Parathyroid adenoma (tissue), 2 donors: ENCODE measurements at regions not wholly inside any gene's neighbourhood (a gene's known extent, or its start where the extent isn't known, plus 50 kb on each side); places are given as distances from the start of the nearest gene placed in this dataset.

Experiments used
- H2AFZ ChIP-seq: fragments of 300-600 bp; sonication (generic); one replicate; pipeline ENCODE4 v1.7.0; 2017; ENCODE audit warnings: antibody characterized with exemption, mild to moderate bottlenecking
- H3K27ac ChIP-seq: fragments of 300-600 bp; sonication (generic); one replicate; pipeline ENCODE4 v1.7.0; 2017
- H3K27me3 ChIP-seq: fragments of 300-600 bp; sonication (generic); one replicate; pipeline ENCODE4 v1.7.0; 2017; ENCODE audit warnings: low read length; ENCODE audit not compliant: control insufficient read depth, insufficient read depth
- H3K36me3 ChIP-seq: fragments of 300-600 bp; sonication (generic); one replicate; pipeline ENCODE4 v1.7.0; 2017; ENCODE audit warnings: low read length; ENCODE audit not compliant: control insufficient read depth, insufficient read depth
- H3K4me1 ChIP-seq: fragments of 300-600 bp; sonication (generic); one replicate; pipeline ENCODE4 v1.7.0; 2017; ENCODE audit warnings: control low read depth
- H3K4me2 ChIP-seq: fragments of 300-600 bp; sonication (generic); one replicate; pipeline ENCODE4 v1.7.0; 2017; ENCODE audit warnings: low read length
- H3K4me3 ChIP-seq: fragments of 300-600 bp; sonication (generic); one replicate; pipeline ENCODE4 v1.7.0; 2017; ENCODE audit warnings: low read depth, low read length
- H3K79me2 ChIP-seq: fragments of 300-600 bp; sonication (generic); one replicate; pipeline ENCODE4 v1.7.0; 2017; ENCODE audit warnings: control low read depth
- H3K9ac ChIP-seq: fragments of 300-600 bp; sonication (generic); one replicate; pipeline ENCODE4 v1.7.0; 2017; ENCODE audit warnings: mild to moderate bottlenecking
- H3K9me3 ChIP-seq: fragments of 300-600 bp; sonication (generic); one replicate; pipeline ENCODE4 v1.7.0; 2017; ENCODE audit warnings: low read length; ENCODE audit not compliant: control insufficient read depth
- CTCF ChIP-seq: fragments of 300-600 bp; sonication (generic); IDR thresholded peaks from one replicate; pipeline ENCODE4 v1.7.0; 2017; ENCODE audit warnings: antibody characterized with exemption, mild to moderate bottlenecking
- donor health status: primary hyperparathyroidism.

GRCh38 chr7:115578576-115578975 is 452.0 kb downstream of the TFEC start:
- H3K4me2 ChIP-seq = no peak overlapping the region
- no peak overlapping the region for H3K27ac ChIP-seq
- no peak for TF ChIP-seq CTCF

GRCh38 chr7:115574681-115575291 is 455.8 kb downstream of the TFEC start:
- no peak overlapping the region for H3K27ac ChIP-seq
- H3K4me3 ChIP-seq = no peak overlapping the region
- no peak overlapping the region for H3K4me2 ChIP-seq
- H3K9me3 ChIP-seq = no peaks in the 10 kb centered on the region
- TF ChIP-seq CTCF = no peak
- H3K79me2 ChIP-seq = no peaks in the 10 kb centered on the region
- H3K27me3 ChIP-seq = no peaks in the 10 kb centered on the region
- H3K9ac ChIP-seq = no peak overlapping the region
- no peaks in the 10 kb centered on the region for H3K4me1 ChIP-seq
- H2AFZ ChIP-seq = no peak overlapping the region
- H3K36me3 ChIP-seq = no peaks in the 10 kb centered on the region

More at GRCh38 chr7:115578576-115578975, 452.0 kb downstream of the TFEC start:
- Histone ChIP-seq H3K9me3 (no peaks in the 10 kb centered on the region), H2AFZ (no peak overlapping the region), H3K79me2 (no peaks in the 10 kb centered on the region), H3K4me1 (no peaks in the 10 kb centered on the region), H3K27me3 (no peaks in the 10 kb centered on the region), H3K9ac (no peak overlapping the region), H3K4me3 (no peak overlapping the region), H3K36me3 (no peaks in the 10 kb centered on the region)

GRCh38 chr7:115572111-115572510 is 458.5 kb downstream of the TFEC start:
- no peaks in the 10 kb centered on the region for H3K27me3 ChIP-seq
- H3K4me3 ChIP-seq = no peak overlapping the region
- TF ChIP-seq CTCF = no peak
- no peaks in the 10 kb centered on the region for H3K79me2 ChIP-seq
- H3K9ac ChIP-seq = no peak overlapping the region
- no peaks in the 10 kb centered on the region for H3K4me1 ChIP-seq
- no peaks in the 10 kb centered on the region for H3K36me3 ChIP-seq
- H2AFZ ChIP-seq = no peak overlapping the region
- H3K9me3 ChIP-seq = no peaks in the 10 kb centered on the region
- no peak overlapping the region for H3K4me2 ChIP-seq
- H3K27ac ChIP-seq = no peak overlapping the region

GRCh38 chr7:115561335-115562110 is 469.0 kb downstream of the TFEC start:
- no peak overlapping the region for H2AFZ ChIP-seq
- no peak overlapping the region for H3K4me2 ChIP-seq
- no peak overlapping the region for H3K27ac ChIP-seq
- H3K9me3 ChIP-seq = no peaks in the 10 kb centered on the region
- TF ChIP-seq CTCF = no peak
- no peak overlapping the region for H3K9ac ChIP-seq
- H3K4me1 ChIP-seq = no peaks in the 10 kb centered on the region
- H3K27me3 ChIP-seq = no peaks in the 10 kb centered on the region
- H3K36me3 ChIP-seq = no peaks in the 10 kb centered on the region
- no peak overlapping the region for H3K4me3 ChIP-seq
- no peaks in the 10 kb centered on the region for H3K79me2 ChIP-seq
